GM06990 (cell line): ENCODE measurements at regions not wholly inside any gene's neighbourhood (a gene's known extent, or its start where the extent isn't known, plus 50 kb on each side); places are given as distances from the start of the nearest gene placed in this dataset.

Experiments
- DNase-seq: peaks from one replicate; pipeline ENCODE4 v3.0.0-alpha.2; 2011; ENCODE audit not compliant: insufficient read length; ENCODE audit errors: extremely low read depth
- H3K27me3 ChIP-seq: replicated peaks from 2 replicates; pipeline ENCODE4 v1.6.0; 2011; ENCODE audit warnings: low read length; ENCODE audit not compliant: control insufficient read depth, insufficient read depth
- H3K36me3 ChIP-seq: 2 replicates; pipeline ENCODE4 v1.5.1; 2011; ENCODE audit warnings: low read length; ENCODE audit not compliant: control insufficient read depth, insufficient read depth
- H3K4me3 ChIP-seq: replicated peaks from 2 replicates; pipeline ENCODE4 v1.5.1; 2011; ENCODE audit warnings: low read depth, mild to moderate bottlenecking, control low read depth, low read length
- TF ChIP-seq, protein P1 (sequence below): IDR thresholded peaks from 2 replicates; pipeline ENCODE4 v1.5.1; 2011; ENCODE audit warnings: low read length, control low read depth, mild to moderate bottlenecking, inconsistent platforms; ENCODE audit not compliant: insufficient read depth, poor library complexity, severe bottlenecking

DNA sequence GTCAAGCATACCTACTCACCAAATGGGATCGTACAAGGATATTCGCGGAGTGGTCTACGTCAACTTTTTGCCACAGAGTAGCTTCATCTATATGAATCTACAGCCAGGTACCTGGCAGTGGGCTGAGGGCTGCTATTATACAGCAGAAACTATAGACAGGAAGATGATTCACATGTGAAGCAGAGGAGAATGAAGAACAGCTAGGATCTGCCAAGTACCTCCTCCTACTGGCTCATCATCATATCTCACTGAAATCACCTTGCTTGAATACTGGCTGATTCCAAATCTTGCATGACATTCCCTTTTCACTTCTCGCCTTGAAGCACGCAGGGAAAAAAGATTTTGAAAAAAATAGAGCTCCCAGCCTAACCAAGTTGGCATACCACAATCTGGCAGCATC, 488.7 kb upstream of the NRSN1 start:
- no peak for DNase-seq
- TF ChIP-seq, protein P1, sequence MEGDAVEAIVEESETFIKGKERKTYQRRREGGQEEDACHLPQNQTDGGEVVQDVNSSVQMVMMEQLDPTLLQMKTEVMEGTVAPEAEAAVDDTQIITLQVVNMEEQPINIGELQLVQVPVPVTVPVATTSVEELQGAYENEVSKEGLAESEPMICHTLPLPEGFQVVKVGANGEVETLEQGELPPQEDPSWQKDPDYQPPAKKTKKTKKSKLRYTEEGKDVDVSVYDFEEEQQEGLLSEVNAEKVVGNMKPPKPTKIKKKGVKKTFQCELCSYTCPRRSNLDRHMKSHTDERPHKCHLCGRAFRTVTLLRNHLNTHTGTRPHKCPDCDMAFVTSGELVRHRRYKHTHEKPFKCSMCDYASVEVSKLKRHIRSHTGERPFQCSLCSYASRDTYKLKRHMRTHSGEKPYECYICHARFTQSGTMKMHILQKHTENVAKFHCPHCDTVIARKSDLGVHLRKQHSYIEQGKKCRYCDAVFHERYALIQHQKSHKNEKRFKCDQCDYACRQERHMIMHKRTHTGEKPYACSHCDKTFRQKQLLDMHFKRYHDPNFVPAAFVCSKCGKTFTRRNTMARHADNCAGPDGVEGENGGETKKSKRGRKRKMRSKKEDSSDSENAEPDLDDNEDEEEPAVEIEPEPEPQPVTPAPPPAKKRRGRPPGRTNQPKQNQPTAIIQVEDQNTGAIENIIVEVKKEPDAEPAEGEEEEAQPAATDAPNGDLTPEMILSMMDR, result no peak
- Histone ChIP-seq H3K4me3 (no peak overlapping the region), H3K36me3 (no peaks in the 10 kb centered on the region), H3K27me3 (no peaks in the 10 kb centered on the region)

DNA sequence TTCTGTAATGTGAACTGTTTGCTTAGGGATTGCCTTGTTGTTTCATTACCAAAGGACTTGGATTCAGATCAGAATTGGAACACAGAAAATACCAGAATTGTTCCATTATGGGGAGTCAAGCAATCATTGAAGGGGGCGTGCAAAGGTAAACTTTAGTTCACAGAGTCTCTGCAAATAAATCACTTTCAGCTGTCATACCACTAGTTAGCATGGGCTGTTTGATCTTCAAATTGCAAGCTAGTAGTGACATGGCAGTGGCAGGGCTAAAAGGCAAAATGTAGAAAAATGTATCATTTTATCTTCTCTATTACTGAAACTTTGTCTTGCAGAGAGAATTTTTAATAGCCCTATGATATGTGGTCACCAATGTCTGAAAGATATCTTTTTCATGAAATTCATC, 483.2 kb upstream of the NRSN1 start:
- no peak for DNase-seq
- TF ChIP-seq, protein P1, result no peak
- Histone ChIP-seq H3K4me3 (no peak overlapping the region), H3K36me3 (no peaks in the 10 kb centered on the region), H3K27me3 (no peaks in the 10 kb centered on the region)

DNA sequence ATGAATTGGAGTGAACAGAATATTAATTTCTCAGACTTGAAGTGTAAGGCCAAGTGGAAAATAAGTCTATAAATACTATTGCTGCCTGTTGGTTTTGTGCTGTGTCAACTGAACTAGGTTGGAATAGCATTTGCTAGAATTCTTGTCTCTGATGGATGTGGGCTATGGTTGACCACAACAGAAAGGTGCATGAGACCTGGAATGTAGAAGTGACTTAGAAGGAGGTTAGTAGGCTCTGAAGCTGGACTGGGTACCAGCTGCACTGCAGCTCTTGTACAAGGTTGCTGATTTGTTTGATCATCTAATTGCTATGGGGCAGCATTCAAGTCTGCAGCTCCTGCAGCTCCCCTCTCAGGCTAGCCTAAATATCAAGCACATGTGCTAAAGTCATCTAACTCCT, 479.0 kb upstream of the NRSN1 start:
- Histone ChIP-seq H3K27me3 (no peaks in the 10 kb centered on the region), H3K4me3 (no peak overlapping the region), H3K36me3 (no peaks in the 10 kb centered on the region)
- no peak for DNase-seq
- TF ChIP-seq, protein P1, result no peak

DNA sequence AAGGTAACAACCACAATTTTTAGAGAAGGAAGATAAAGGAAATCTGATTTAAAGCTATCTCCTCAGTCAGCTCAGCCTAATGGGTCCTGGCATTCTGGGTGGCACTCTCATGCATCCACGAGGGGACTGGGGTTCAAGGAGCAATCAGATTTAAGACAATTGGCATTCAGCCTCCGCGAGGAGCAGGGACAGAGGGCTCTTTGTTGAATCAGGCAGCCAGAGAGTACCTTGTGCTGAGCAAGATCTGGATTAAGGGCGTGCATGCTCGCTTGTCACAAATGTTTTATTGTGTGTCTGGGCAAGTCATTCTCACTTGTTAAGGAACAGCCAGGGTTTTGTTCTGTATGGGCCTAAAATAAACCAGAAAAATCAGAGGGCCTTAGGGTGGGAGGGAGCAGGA, 475.3 kb upstream of the NRSN1 start:
- H3K36me3 ChIP-seq, result no peaks in the 10 kb centered on the region
- DNase-seq, result no peak
- TF ChIP-seq, protein P1, result no peak

DNA sequence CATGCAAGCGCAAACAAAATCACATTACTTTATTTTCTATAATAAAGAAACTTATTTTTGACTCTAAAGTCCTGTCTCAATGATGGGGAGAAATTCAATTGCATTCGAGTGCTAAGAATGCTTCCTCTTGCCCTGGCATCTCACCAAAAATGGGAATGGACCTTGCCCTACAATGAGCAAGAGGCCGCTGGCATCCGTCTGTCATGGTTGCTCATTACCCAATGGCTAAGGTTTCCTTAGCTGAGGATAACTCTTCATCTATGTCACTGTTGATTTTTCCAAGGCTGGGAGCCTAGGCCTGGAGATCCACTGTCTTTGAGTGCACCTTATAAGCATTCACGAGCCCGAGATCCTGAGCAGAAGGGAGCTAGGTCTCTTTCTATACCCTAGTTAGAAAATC, 471.3 kb upstream of the NRSN1 start:
- no peaks in the 10 kb centered on the region for H3K36me3 ChIP-seq

More for the DNA sequence above, 475.3 kb upstream of the NRSN1 start:
- Histone ChIP-seq H3K27me3 (no peaks in the 10 kb centered on the region), H3K4me3 (no peak overlapping the region)

More for the DNA sequence above, 471.3 kb upstream of the NRSN1 start:
- TF ChIP-seq, protein P1, result no peak
- Histone ChIP-seq H3K4me3 (no peak overlapping the region), H3K27me3 (no peaks in the 10 kb centered on the region)
- DNase-seq, result no peak
